Activated CD4-positive, alpha-beta T cell treated with anti-CD3 and anti-CD28 coated beads for 4 hours (primary cell): ENCODE measurements at regions not wholly inside any gene's neighbourhood (a gene's known extent, or its start where the extent isn't known, plus 50 kb on each side); places are given as distances from the start of the nearest gene placed in this dataset.

Experiments used
- DNase-seq, 2 donors: peaks; one replicate each; pipeline ENCODE4 v3.0.0-alpha.2; 2020

- no peak for DNase-seq
Observed at GRCh38 chr2:226515344-226516055, 284.1 kb downstream of the IRS1 start.

- DNase-seq, result no peak
Observed at GRCh38 chr2:226514895-226515294, 284.7 kb downstream of the IRS1 start.

GRCh38 chr2:226511311-226511710 is 288.3 kb downstream of the IRS1 start:
- DNase-seq, result no peak

GRCh38 chr2:226508683-226509082 is 290.9 kb downstream of the IRS1 start:
- DNase-seq, result no peak

- no peak for DNase-seq
Observed at GRCh38 chr2:226508005-226508404, 291.6 kb downstream of the IRS1 start.

- DNase-seq, result no peak
Observed at GRCh38 chr2:226497146-226497909, 302.3 kb downstream of the IRS1 start.

GRCh38 chr2:226496273-226496550 is 303.4 kb downstream of the IRS1 start:
- DNase-seq, result no peak

- no peak for DNase-seq
Observed at GRCh38 chr2:226495466-226496272, 304.0 kb downstream of the IRS1 start.

GRCh38 chr2:226491112-226491511 is 308.5 kb downstream of the IRS1 start:
- DNase-seq, result no peak

- DNase-seq, result no peak
Observed at GRCh38 chr2:226489775-226490541, 309.7 kb downstream of the IRS1 start.

GRCh38 chr2:226488034-226488433 is 311.6 kb downstream of the IRS1 start:
- no peak for DNase-seq

- DNase-seq, result no peak
Observed at GRCh38 chr2:226487573-226487972, 312.0 kb downstream of the IRS1 start.

GRCh38 chr2:226483745-226484619 is 315.6 kb downstream of the IRS1 start:
- DNase-seq, result no peak

GRCh38 chr2:226483143-226483542 is 316.5 kb downstream of the IRS1 start:
- no peak for DNase-seq

GRCh38 chr2:226478109-226478809 is 321.4 kb downstream of the IRS1 start:
- no peak for DNase-seq

GRCh38 chr2:226477221-226478108 is 322.2 kb downstream of the IRS1 start:
- no peak for DNase-seq

- no peak for DNase-seq
Observed at GRCh38 chr2:226475650-226476049, 324.0 kb downstream of the IRS1 start.

- no peak for DNase-seq
Observed at GRCh38 chr2:226474131-226474530, 325.5 kb downstream of the IRS1 start.

- no peak for DNase-seq
Observed at GRCh38 chr2:226471987-226472470, 327.6 kb downstream of the IRS1 start.

- DNase-seq, result no peak
Observed at GRCh38 chr2:226467633-226468032, 332.0 kb downstream of the IRS1 start.
